ENCODE measurements at regions not wholly inside any gene's neighbourhood (a gene's known extent, or its start where the extent isn't known, plus 50 kb on each side); places are given as distances from the start of the nearest gene placed in this dataset.

DNA sequence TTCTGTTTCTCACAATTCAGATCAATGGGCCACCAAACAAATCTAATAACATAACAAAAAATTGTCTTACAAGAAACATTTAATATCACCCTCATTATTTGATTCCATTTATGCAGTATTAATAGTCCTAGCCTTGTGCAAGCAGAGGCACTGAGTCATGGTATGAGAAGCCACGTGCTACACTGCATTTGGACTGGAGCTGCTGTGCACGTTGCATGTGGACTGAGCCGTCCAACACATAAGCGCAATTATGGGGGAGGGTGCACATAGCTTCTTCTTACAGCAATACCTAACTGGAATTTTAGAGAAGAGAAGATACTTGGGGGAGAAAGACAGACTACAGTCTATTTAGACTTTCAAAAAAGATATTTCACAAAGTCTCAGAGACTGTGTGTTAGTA is 329.6 kb upstream of the ID2 start:
- TF ChIP-seq, protein P1, sequence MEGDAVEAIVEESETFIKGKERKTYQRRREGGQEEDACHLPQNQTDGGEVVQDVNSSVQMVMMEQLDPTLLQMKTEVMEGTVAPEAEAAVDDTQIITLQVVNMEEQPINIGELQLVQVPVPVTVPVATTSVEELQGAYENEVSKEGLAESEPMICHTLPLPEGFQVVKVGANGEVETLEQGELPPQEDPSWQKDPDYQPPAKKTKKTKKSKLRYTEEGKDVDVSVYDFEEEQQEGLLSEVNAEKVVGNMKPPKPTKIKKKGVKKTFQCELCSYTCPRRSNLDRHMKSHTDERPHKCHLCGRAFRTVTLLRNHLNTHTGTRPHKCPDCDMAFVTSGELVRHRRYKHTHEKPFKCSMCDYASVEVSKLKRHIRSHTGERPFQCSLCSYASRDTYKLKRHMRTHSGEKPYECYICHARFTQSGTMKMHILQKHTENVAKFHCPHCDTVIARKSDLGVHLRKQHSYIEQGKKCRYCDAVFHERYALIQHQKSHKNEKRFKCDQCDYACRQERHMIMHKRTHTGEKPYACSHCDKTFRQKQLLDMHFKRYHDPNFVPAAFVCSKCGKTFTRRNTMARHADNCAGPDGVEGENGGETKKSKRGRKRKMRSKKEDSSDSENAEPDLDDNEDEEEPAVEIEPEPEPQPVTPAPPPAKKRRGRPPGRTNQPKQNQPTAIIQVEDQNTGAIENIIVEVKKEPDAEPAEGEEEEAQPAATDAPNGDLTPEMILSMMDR (IDR thresholded peaks at IDR 0.05): no peak
- no peak for TF ChIP-seq EZH2phosphoT487 (IDR thresholded peaks at IDR 0.05)
